H1 (cell line): ENCODE measurements at regions not wholly inside any gene's neighbourhood (a gene's known extent, or its start where the extent isn't known, plus 50 kb on each side); places are given as distances from the start of the nearest gene placed in this dataset.

Experiments used
- CTCF ChIA-PET: fragments of 300-600 bp; sonication (Branson Sonifier 250); formaldehyde crosslinking; loops from one replicate; lab custom pipeline; 2021; ENCODE audit not compliant: partially characterized antibody; lab: Charles Lee
- POLR2A ChIA-PET: fragments of 300-600 bp; sonication (Branson Sonifier 250); formaldehyde crosslinking; loops from one replicate; lab custom pipeline; 2021; ENCODE audit warnings: inconsistent platforms; ENCODE audit not compliant: partially characterized antibody; lab: Charles Lee
- DNase-seq, 2 experiments: peaks; one replicate each; pipeline versions ENCODE4 v3.0.0 to v3.0.0-alpha.2; 2010 to 2022; ENCODE audit warnings: low spot score in 2 of 2, low read depth in 1 of 2, mixed read lengths in 1 of 2
- FAIRE-seq: peaks from 2 replicates; lab custom pipeline; 2011; peaks lifted over from hg19 to GRCh38; lab: Jason Lieb, UNC
- H2AFZ ChIP-seq: 2 replicates; pipeline ENCODE4 v1.8.1; 2012; ENCODE audit warnings: low read length, inconsistent platforms
- H2AK5ac ChIP-seq: 2 replicates; pipeline ENCODE4 v1.6.1; 2013; ENCODE audit warnings: low read depth, low read length
- H2BK120ac ChIP-seq: replicated peaks from 2 replicates; pipeline ENCODE3; 2013; ENCODE audit warnings: low read depth, low read length, inconsistent platforms
- H2BK12ac ChIP-seq: 2 replicates; pipeline ENCODE4 v1.6.1; 2013; ENCODE audit warnings: low read depth, low read length
- H2BK15ac ChIP-seq: 2 replicates; pipeline ENCODE4 v1.6.1; 2013; ENCODE audit warnings: low read length
- H2BK20ac ChIP-seq: 2 replicates; pipeline ENCODE4 v1.6.1; 2013; ENCODE audit warnings: low read length
- H2BK5ac ChIP-seq: 2 replicates; pipeline ENCODE4 v1.6.1; 2013; ENCODE audit warnings: low read depth, low read length
- H3K14ac ChIP-seq: 2 replicates; pipeline ENCODE4 v1.6.1; 2013; ENCODE audit warnings: inconsistent platforms; ENCODE audit not compliant: insufficient read length
- H3K18ac ChIP-seq: 2 replicates; pipeline ENCODE4 v1.6.1; 2013; ENCODE audit warnings: low read length; ENCODE audit errors: extremely low read depth
- H3K23ac ChIP-seq: 2 replicates; pipeline ENCODE4 v1.6.1; 2013; ENCODE audit warnings: inconsistent platforms; ENCODE audit not compliant: insufficient read length
- H3K23me2 ChIP-seq: 2 replicates; pipeline ENCODE4 v1.6.1; 2013; ENCODE audit warnings: low read depth, low read length
- H3K27ac ChIP-seq: 2 replicates; pipeline ENCODE4 v1.6.1; 2011; ENCODE audit warnings: low read depth, low read length, inconsistent platforms
- H3K27me3 ChIP-seq, 4 experiments: replicated peaks in 1 of 4; 1 replicate in 1 of 4; 2 replicates in 3 of 4; pipeline versions ENCODE4 v1.6.1 to v1.8.1; 2011 to 2013; ENCODE audit warnings: low read length in 3 of 4, mild to moderate bottlenecking in 3 of 4, inconsistent platforms in 2 of 4, mixed read lengths in 2 of 4, moderate library complexity in 1 of 4; ENCODE audit not compliant: control insufficient read depth in 3 of 4, insufficient read depth in 3 of 4; ENCODE audit errors: extremely low read depth in 1 of 4
- H3K36me3 ChIP-seq, 4 experiments: 2 replicates each; pipeline versions ENCODE4 v1.6.1 to v1.8.1; 2011 to 2013; ENCODE audit warnings: mild to moderate bottlenecking in 4 of 4, low read length in 3 of 4, moderate library complexity in 2 of 4, control low read depth in 1 of 4, inconsistent platforms in 1 of 4; ENCODE audit not compliant: insufficient read depth in 4 of 4, control insufficient read depth in 2 of 4
- H3K4ac ChIP-seq: replicated peaks from 2 replicates; pipeline ENCODE3; 2013; ENCODE audit warnings: low read length, low read depth, mixed read lengths, inconsistent platforms; ENCODE audit not compliant: insufficient read length
- H3K4me1 ChIP-seq, 4 experiments: replicated peaks in 1 of 4; 1 replicate in 1 of 4; 2 replicates in 3 of 4; pipeline versions ENCODE4 v1.6.1 to v1.8.1; 2011 to 2013; ENCODE audit warnings: low read length in 3 of 4, inconsistent platforms in 2 of 4, mixed read lengths in 1 of 4; ENCODE audit not compliant: insufficient read depth in 4 of 4, control insufficient read depth in 3 of 4
- H3K4me2 ChIP-seq, 2 experiments: 2 replicates each; pipeline versions ENCODE4 v1.6.1 to v1.8.1; 2011 to 2013; ENCODE audit warnings: low read depth in 2 of 2, low read length in 2 of 2, control low read depth in 1 of 2, inconsistent platforms in 1 of 2, mild to moderate bottlenecking in 1 of 2; ENCODE audit not compliant: insufficient read depth in 1 of 2
- H3K4me3 ChIP-seq, 4 experiments: fragments of 200-600, 300-600 bp in 1 of 4; sonication (generic), shearing (Covaris generic), sonication (Bioruptor Twin) in 1 of 4; 2 replicates each; pipeline versions ENCODE4 v1.5.1 to v1.8.1; 2011 to 2016; ENCODE audit warnings: low read length in 4 of 4, low read depth in 3 of 4, control low read depth in 2 of 4, inconsistent platforms in 2 of 4, mild to moderate bottlenecking in 2 of 4, mixed read lengths in 1 of 4, moderate library complexity in 1 of 4; ENCODE audit not compliant: insufficient read depth in 2 of 4; ENCODE audit errors: extremely low read depth in 1 of 4
- H3K56ac ChIP-seq: replicated peaks from 2 replicates; pipeline ENCODE3; 2013; ENCODE audit warnings: low read depth, mild to moderate bottlenecking, mixed read lengths, low read length, inconsistent platforms; ENCODE audit not compliant: insufficient read length
- H3K79me1 ChIP-seq: 2 replicates; pipeline ENCODE4 v1.6.1; 2013; ENCODE audit warnings: low read depth, low read length, control low read depth
- H3K79me2 ChIP-seq, 2 experiments: 2 replicates each; pipeline versions ENCODE4 v1.6.1 to v1.8.1; 2012 to 2013; ENCODE audit warnings: low read length in 2 of 2, mild to moderate bottlenecking in 2 of 2, inconsistent platforms in 1 of 2; ENCODE audit not compliant: insufficient read depth in 2 of 2, control insufficient read depth in 1 of 2
- H3K9ac ChIP-seq, 4 experiments: replicated peaks in 1 of 4; 1 replicate in 1 of 4; 2 replicates in 3 of 4; pipeline versions ENCODE4 v1.6.1 to v1.8.1; 2011 to 2013; ENCODE audit warnings: low read depth in 3 of 4, low read length in 3 of 4, control low read depth in 2 of 4, mild to moderate bottlenecking in 2 of 4, moderate library complexity in 2 of 4, inconsistent platforms in 1 of 4; ENCODE audit errors: extremely low read depth in 1 of 4
- H3K9me3 ChIP-seq, 2 experiments: 2 replicates each; pipeline versions ENCODE4 v1.6.1 to v1.8.1; 2012 to 2013; ENCODE audit warnings: mild to moderate bottlenecking in 2 of 2, moderate library complexity in 2 of 2, control low read depth in 1 of 2, inconsistent platforms in 1 of 2, low read depth in 1 of 2, low read length in 1 of 2, mixed read lengths in 1 of 2; ENCODE audit not compliant: insufficient read depth in 2 of 2
- H4K20me1 ChIP-seq, 2 experiments: replicated peaks in 1 of 2; 2 replicates each; pipeline versions ENCODE3 to v1.8.1; 2011 to 2013; ENCODE audit warnings: inconsistent platforms in 2 of 2, low read length in 2 of 2, mild to moderate bottlenecking in 1 of 2; ENCODE audit not compliant: insufficient read depth in 2 of 2, control insufficient read depth in 1 of 2
- H4K5ac ChIP-seq: 2 replicates; pipeline ENCODE4 v1.6.1; 2013; ENCODE audit warnings: low read length, low read depth, mixed read lengths, inconsistent platforms; ENCODE audit not compliant: insufficient read length
- H4K8ac ChIP-seq: 2 replicates; pipeline ENCODE4 v1.8.0; 2013; ENCODE audit warnings: mild to moderate bottlenecking, moderate library complexity, low read length, inconsistent platforms; ENCODE audit not compliant: insufficient read depth; ENCODE audit errors: extremely low read depth
- H4K91ac ChIP-seq: replicated peaks from 2 replicates; pipeline ENCODE3; 2013; ENCODE audit warnings: low read length, mixed read lengths, inconsistent platforms; ENCODE audit not compliant: insufficient read length
- WGBS, 2 experiments: shearing (Covaris generic) in 1 of 2; methylation state at CpG; one replicate each; pipeline versions ENCODE4 v1.1.6 to v1.1.7; 2013 to 2015; ENCODE audit warnings: low lambda C conversion rate in 2 of 2, mixed read lengths in 2 of 2, inconsistent platforms in 1 of 2, low coverage in 1 of 2, missing lambda C conversion rate in 1 of 2; ENCODE audit not compliant: insufficient replicate concordance in 2 of 2, insufficient coverage in 1 of 2, insufficient read length in 1 of 2; ENCODE audit errors: extremely low coverage in 1 of 2, missing lambda C conversion rate in 1 of 2; 5-methylcytosine and 5-hydroxymethylcytosine counted together
- TF ChIP-seq, protein P1 (sequence below), 3 experiments: IDR thresholded peaks; 1 replicate in 2 of 3; 2 replicates in 1 of 3; pipeline versions ENCODE4 v1.5.1 to v1.6.1; 2011; ENCODE audit warnings: low read length in 3 of 3, mild to moderate bottlenecking in 3 of 3, inconsistent platforms in 2 of 3, low read depth in 1 of 3, moderate library complexity in 1 of 3; ENCODE audit not compliant: insufficient read depth in 1 of 3; ENCODE audit errors: control extremely low read depth in 1 of 3

GRCh38 chr6:56814308-56814707 lies 140.6 kb upstream of the BEND6 start:
- no peak overlapping the region for H3K4me2 ChIP-seq
- H3K79me2 ChIP-seq: peaks cover 0 to 94% of the 10 kb centered on the region in 2 experiments; a peak in 3 of 4 replicates
- H4K20me1 ChIP-seq: peaks cover 0 to 3% of the 10 kb centered on the region in 2 experiments

More at GRCh38 chr6:56814308-56814707, 140.6 kb upstream of the BEND6 start:
- no peak overlapping the region for H3K4me3 ChIP-seq
- H2AK5ac ChIP-seq: no peak overlapping the region
- H3K79me1 ChIP-seq: no peaks in the 10 kb centered on the region
- TF ChIP-seq, protein P1, sequence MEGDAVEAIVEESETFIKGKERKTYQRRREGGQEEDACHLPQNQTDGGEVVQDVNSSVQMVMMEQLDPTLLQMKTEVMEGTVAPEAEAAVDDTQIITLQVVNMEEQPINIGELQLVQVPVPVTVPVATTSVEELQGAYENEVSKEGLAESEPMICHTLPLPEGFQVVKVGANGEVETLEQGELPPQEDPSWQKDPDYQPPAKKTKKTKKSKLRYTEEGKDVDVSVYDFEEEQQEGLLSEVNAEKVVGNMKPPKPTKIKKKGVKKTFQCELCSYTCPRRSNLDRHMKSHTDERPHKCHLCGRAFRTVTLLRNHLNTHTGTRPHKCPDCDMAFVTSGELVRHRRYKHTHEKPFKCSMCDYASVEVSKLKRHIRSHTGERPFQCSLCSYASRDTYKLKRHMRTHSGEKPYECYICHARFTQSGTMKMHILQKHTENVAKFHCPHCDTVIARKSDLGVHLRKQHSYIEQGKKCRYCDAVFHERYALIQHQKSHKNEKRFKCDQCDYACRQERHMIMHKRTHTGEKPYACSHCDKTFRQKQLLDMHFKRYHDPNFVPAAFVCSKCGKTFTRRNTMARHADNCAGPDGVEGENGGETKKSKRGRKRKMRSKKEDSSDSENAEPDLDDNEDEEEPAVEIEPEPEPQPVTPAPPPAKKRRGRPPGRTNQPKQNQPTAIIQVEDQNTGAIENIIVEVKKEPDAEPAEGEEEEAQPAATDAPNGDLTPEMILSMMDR (IDR thresholded peaks at IDR 0.05; ENCODE audit: control extremely low read depth in 1 of 3, insufficient read depth in 1 of 3, low read depth in 1 of 3, low read length in 3 of 3): no peak
- H4K91ac ChIP-seq: no peak overlapping the region
- H2BK20ac ChIP-seq: no peak overlapping the region
- H3K56ac ChIP-seq: no peak overlapping the region
- DNase-seq: no peak
- H3K18ac ChIP-seq: no peak overlapping the region
- no peak overlapping the region for H2BK120ac ChIP-seq
- no peak overlapping the region for H3K14ac ChIP-seq
- no peak overlapping the region for H3K4ac ChIP-seq
- no peaks in the 10 kb centered on the region; a peak in 1 of 7 replicates for H3K4me1 ChIP-seq
- no peak overlapping the region for H3K23ac ChIP-seq
- CTCF ChIA-PET: no interaction called here
- no peak overlapping the region for H2AFZ ChIP-seq
- no peak overlapping the region for H2BK15ac ChIP-seq
- no peaks in the 10 kb centered on the region for H3K9me3 ChIP-seq
- no peak overlapping the region for H2BK5ac ChIP-seq
- POLR2A ChIA-PET: no interaction called here
- WGBS, 2 experiments: 88% methylated on average over 3 of the region's 3 CpGs; no CpG with 5 or more reads in 1 of the 2 experiments
- H3K9ac ChIP-seq: no peak overlapping the region
- H2BK12ac ChIP-seq: no peak overlapping the region
- no peaks in the 10 kb centered on the region for H3K27me3 ChIP-seq
- H3K23me2 ChIP-seq: no peaks in the 10 kb centered on the region
- no peak overlapping the region for H4K5ac ChIP-seq
- H4K8ac ChIP-seq: no peak overlapping the region
- H3K27ac ChIP-seq: no peak overlapping the region
- no peak for FAIRE-seq
- H3K36me3 ChIP-seq: no peaks in the 10 kb centered on the region
